Neutrophil (primary cell): ENCODE measurements at regions not wholly inside any gene's neighbourhood (a gene's known extent, or its start where the extent isn't known, plus 50 kb on each side); places are given as distances from the start of the nearest gene placed in this dataset.

Experiments
- H3K27ac ChIP-seq: fragments of 200-600 bp; sonication (generic); 2 replicates; pipeline ENCODE4 v1.5.1; 2016; ENCODE audit warnings: mild to moderate bottlenecking, moderate library complexity
- H3K27me3 ChIP-seq: fragments of 200-600 bp; sonication (generic); 2 replicates; pipeline ENCODE4 v1.6.0; 2016; ENCODE audit warnings: mild to moderate bottlenecking
- H3K36me3 ChIP-seq: fragments of 200-600 bp; sonication (generic); 2 replicates; pipeline ENCODE4 v1.5.1; 2017
- H3K4me1 ChIP-seq, 2 experiments: fragments of 200-600 bp in 1 of 2; sonication (generic) in 1 of 2; 1 replicate in 1 of 2; 2 replicates in 1 of 2; pipeline versions ENCODE4 v1.5.1 to v1.6.1; 2013 to 2016; ENCODE audit warnings: low read depth in 1 of 2, low read length in 1 of 2, mild to moderate bottlenecking in 1 of 2, moderate library complexity in 1 of 2; ENCODE audit not compliant: control insufficient read depth in 1 of 2, insufficient read depth in 1 of 2
- H3K4me3 ChIP-seq, 2 experiments: fragments of 200-600 bp in 1 of 2; sonication (generic) in 1 of 2; 1 replicate in 1 of 2; 2 replicates in 1 of 2; pipeline ENCODE4 v1.5.1; 2013 to 2016; ENCODE audit warnings: low read depth in 1 of 2, low read length in 1 of 2, mild to moderate bottlenecking in 1 of 2, moderate library complexity in 1 of 2
- H3K9me3 ChIP-seq: fragments of 200-600 bp; sonication (generic); 2 replicates; pipeline ENCODE4 v1.5.1; 2016
- CTCF ChIP-seq: fragments of 200-600 bp; sonication (generic); IDR thresholded peaks from 2 replicates; pipeline ENCODE4 v1.5.1; 2016; ENCODE audit warnings: antibody characterized with exemption

DNA sequence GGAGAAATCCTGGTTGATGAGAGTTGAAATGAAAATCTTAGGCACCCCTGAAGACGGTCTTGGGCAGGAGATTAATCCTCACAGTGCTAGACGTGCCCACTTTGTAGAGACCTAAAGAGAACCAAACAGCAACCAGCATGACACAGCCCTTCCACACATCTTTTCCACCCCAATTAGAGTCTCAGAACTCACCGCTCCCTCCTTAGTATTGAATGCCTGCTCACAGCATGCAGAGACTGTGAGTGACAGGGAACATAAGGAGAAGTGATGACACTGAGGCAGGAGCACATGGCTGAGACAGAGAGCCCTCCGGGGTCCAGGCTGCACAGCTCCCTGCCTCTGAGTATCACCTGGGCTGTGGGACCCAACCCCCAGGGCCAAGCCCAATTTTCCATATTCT is 367.6 kb downstream of the EIPR1 start:
- no peaks in the 10 kb centered on the region for H3K4me1 ChIP-seq

GRCh38 chr2:3009483-3009882 is 368.1 kb downstream of the EIPR1 start:
- Histone ChIP-seq H3K36me3 (no peaks in the 10 kb centered on the region), H3K4me3 (no peak overlapping the region), H3K4me1 (no peaks in the 10 kb centered on the region), H3K27ac (no peak overlapping the region), H3K9me3 (no peaks in the 10 kb centered on the region), H3K27me3 (peaks cover 15% of the 10 kb centered on the region)
- TF ChIP-seq CTCF = no peak

More for the DNA sequence above, 367.6 kb downstream of the EIPR1 start:
- Histone ChIP-seq H3K27me3 (peaks cover 15% of the 10 kb centered on the region), H3K27ac (no peak overlapping the region), H3K9me3 (no peaks in the 10 kb centered on the region), H3K4me3 (no peak overlapping the region), H3K36me3 (no peaks in the 10 kb centered on the region)
- no peak for TF ChIP-seq CTCF

DNA sequence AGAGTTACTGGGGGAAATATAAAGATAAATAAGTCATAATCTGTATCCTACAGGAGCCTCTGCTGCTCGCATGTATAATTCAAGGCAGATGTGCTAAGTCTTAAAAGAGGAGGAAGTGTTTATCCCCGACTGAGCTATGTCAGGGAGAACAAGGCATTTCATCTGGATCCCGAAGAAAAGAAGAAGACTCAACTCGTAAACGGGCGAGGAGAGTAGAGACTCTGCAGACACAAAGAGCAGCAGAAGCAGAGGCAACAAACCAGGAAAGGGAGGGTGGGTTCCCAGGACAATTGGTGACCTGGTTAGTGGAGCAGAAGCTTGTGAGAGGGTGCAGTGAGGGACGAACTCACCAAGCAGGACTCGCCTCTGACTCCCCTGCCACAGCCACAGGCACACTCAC is 368.6 kb downstream of the EIPR1 start:
- H3K27ac ChIP-seq = no peak overlapping the region
- H3K4me3 ChIP-seq = no peak overlapping the region
- TF ChIP-seq CTCF = no peak
- no peaks in the 10 kb centered on the region for H3K9me3 ChIP-seq
- no peaks in the 10 kb centered on the region for H3K36me3 ChIP-seq
- H3K4me1 ChIP-seq = no peaks in the 10 kb centered on the region
- H3K27me3 ChIP-seq = peaks cover 15% of the 10 kb centered on the region

DNA sequence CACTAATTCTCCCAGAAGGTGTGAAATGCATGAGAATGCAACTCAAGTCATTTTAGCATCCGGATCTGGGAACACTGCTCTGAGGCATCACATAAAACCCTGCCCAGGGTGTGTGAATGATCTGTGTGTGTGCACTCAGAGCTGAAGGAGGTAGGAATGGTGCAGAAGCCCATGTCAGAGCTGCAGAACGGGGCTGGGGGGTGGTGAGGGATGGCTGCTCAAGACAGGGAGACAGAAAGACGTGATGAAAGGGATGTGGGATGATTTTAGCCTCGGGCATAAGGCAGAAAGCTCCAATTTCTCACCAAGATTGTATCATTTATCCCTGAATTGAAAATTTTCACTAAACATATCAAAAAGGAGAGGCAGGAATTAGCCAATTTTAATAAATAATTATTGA is 369.1 kb downstream of the EIPR1 start:
- no peak for TF ChIP-seq CTCF
- H3K4me3 ChIP-seq = no peak overlapping the region
- no peaks in the 10 kb centered on the region for H3K4me1 ChIP-seq
- H3K36me3 ChIP-seq = no peaks in the 10 kb centered on the region
- no peak overlapping the region for H3K27ac ChIP-seq
- H3K9me3 ChIP-seq = no peaks in the 10 kb centered on the region
- peaks cover 15% of the 10 kb centered on the region for H3K27me3 ChIP-seq

DNA sequence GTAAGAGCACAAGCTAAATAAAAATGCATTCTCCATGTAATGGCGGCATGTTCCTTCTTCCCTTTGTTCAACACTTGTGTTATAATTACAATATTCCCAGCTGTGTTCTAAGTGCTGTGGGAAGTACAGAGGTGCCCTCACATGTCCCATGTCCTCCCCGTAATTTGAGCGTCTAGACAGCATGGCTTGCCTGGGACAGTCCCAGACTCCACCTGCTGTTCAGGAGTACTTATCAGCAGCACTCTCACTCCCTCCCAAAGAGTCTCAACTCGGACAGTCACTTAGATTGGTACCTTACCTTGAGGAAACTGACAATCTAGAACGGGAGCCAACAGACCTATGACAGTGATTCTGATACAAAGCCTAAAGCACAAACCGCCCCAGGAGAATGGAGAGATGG is 370.5 kb downstream of the EIPR1 start:
- H3K36me3 ChIP-seq = no peaks in the 10 kb centered on the region
- TF ChIP-seq CTCF = no peak
- no peak overlapping the region for H3K27ac ChIP-seq
- H3K4me1 ChIP-seq = peaks cover 2% of the 10 kb centered on the region in 2 experiments
- no peaks in the 10 kb centered on the region for H3K9me3 ChIP-seq
- peaks cover 15% of the 10 kb centered on the region for H3K27me3 ChIP-seq
- H3K4me3 ChIP-seq = no peak overlapping the region
